Muscle of arm (tissue), 1 donor: ENCODE measurements at regions not wholly inside any gene's neighbourhood (a gene's known extent, or its start where the extent isn't known, plus 50 kb on each side); places are given as distances from the start of the nearest gene placed in this dataset.

Experiments used
- DNase-seq: peaks from one replicate; pipeline ENCODE4 v3.0.0-alpha.2; 2013

- DNase-seq = no peak
Measured at GRCh38 chr9:81847181-81847915, 80.9 kb upstream of the SPATA31D4 start.

- no peak for DNase-seq
Measured at GRCh38 chr9:81848472-81848871, 79.8 kb upstream of the SPATA31D4 start.

- DNase-seq = no peak
Measured at GRCh38 chr9:81849631-81850259, 78.5 kb upstream of the SPATA31D4 start.

GRCh38 chr9:81850724-81851123 lies 77.5 kb upstream of the SPATA31D4 start:
- DNase-seq = no peak

- DNase-seq = no peak
Measured at GRCh38 chr9:81851340-81851739, 76.9 kb upstream of the SPATA31D4 start.

GRCh38 chr9:81852820-81853219 lies 75.4 kb upstream of the SPATA31D4 start:
- no peak for DNase-seq

- DNase-seq = no peak
Measured at GRCh38 chr9:81855538-81855937, 72.7 kb upstream of the SPATA31D4 start.

- DNase-seq = no peak
Measured at GRCh38 chr9:81858657-81859430, 69.4 kb upstream of the SPATA31D4 start.

GRCh38 chr9:81860581-81860980 lies 67.6 kb upstream of the SPATA31D4 start:
- no peak for DNase-seq

GRCh38 chr9:81861644-81862043 lies 66.6 kb upstream of the SPATA31D4 start:
- DNase-seq = no peak

GRCh38 chr9:81868145-81868544 lies 60.1 kb upstream of the SPATA31D4 start:
- no peak for DNase-seq

GRCh38 chr9:81871695-81872094 lies 56.5 kb upstream of the SPATA31D4 start:
- no peak for DNase-seq

GRCh38 chr9:81874250-81874649 lies 54.0 kb upstream of the SPATA31D4 start:
- DNase-seq = no peak

GRCh38 chr9:81874931-81875330 lies 53.3 kb upstream of the SPATA31D4 start:
- DNase-seq = peak; percentile 71

- no peak for DNase-seq
Measured at GRCh38 chr9:81877047-81877446, 51.2 kb upstream of the SPATA31D4 start.
